PC-3 (cell line): ENCODE measurements at regions not wholly inside any gene's neighbourhood (a gene's known extent, or its start where the extent isn't known, plus 50 kb on each side); places are given as distances from the start of the nearest gene placed in this dataset.
"Not testable (repeated sequence)": the region's sequence is repeated elsewhere in the genome, so short reads cannot be mapped to it uniquely, and the experiment has no call there.

ENCODE experiments used
- ATAC-seq: fragments of 200-7000 bp; cut with Tn5 transposase; 2 replicates; pipeline ENCODE4 v1.9.1; 2020; ENCODE audit warnings: mild to moderate bottlenecking, moderate library complexity
- BruUV-seq: library from RNA; stranded (reverse); fragments of 400-500 nt; replicated peaks from 2 replicates; lab custom pipeline; 2021; lab: Mats Ljungman, UMichigan
- CTCF ChIA-PET: fragments of 300-600 bp; sonication (Branson Sonifier 250); formaldehyde crosslinking; loops from one replicate; lab custom pipeline; 2022; ENCODE audit warnings: antibody characterized with exemption; lab: Charles Lee
- POLR2A ChIA-PET: fragments of 300-600 bp; sonication (Branson Sonifier 250); formaldehyde crosslinking; loops from one replicate; lab custom pipeline; 2022; ENCODE audit warnings: antibody characterized with exemption; ENCODE audit not compliant: unreplicated experiment; lab: Charles Lee
- DNase-seq: peaks from one replicate; pipeline ENCODE4 v3.0.0-alpha.2; 2015
- H2AFZ ChIP-seq: fragments of 300-600 bp; sonication (generic); 2 replicates; pipeline ENCODE4 v1.6.0; 2016; ENCODE audit warnings: antibody characterized with exemption, low read length
- H3F3A ChIP-seq: fragments of 300-600 bp; sonication (generic); one replicate; pipeline ENCODE4 v1.6.0; 2017; ENCODE audit warnings: antibody characterized with exemption, low read length, control low read depth, mild to moderate bottlenecking; ENCODE audit not compliant: unreplicated experiment
- H3K27ac ChIP-seq: fragments of 300-600 bp; sonication (generic); 2 replicates; pipeline ENCODE4 v1.5.1; 2016; ENCODE audit warnings: mild to moderate bottlenecking, low read length
- H3K27me3 ChIP-seq: fragments of 300-600 bp; sonication (generic); 2 replicates; pipeline ENCODE4 v1.6.1; 2016; ENCODE audit warnings: low read length, mixed read lengths
- H3K36me3 ChIP-seq: fragments of 300-600 bp; sonication (generic); 2 replicates; pipeline ENCODE4 v1.6.1; 2016; ENCODE audit warnings: low read depth, mixed run types, low read length, mixed read lengths
- H3K4me1 ChIP-seq: fragments of 300-600 bp; sonication (generic); 2 replicates; pipeline ENCODE4 v1.5.1; 2016; ENCODE audit warnings: low read length; ENCODE audit not compliant: insufficient read depth
- H3K4me2 ChIP-seq: fragments of 300-600 bp; sonication (generic); 2 replicates; pipeline ENCODE4 v1.6.0; 2016; ENCODE audit warnings: low read length
- H3K4me3 ChIP-seq: fragments of 300-600 bp; sonication (generic); 2 replicates; pipeline ENCODE4 v1.5.1; 2016; ENCODE audit warnings: mild to moderate bottlenecking, low read length, mixed read lengths
- H3K79me2 ChIP-seq: fragments of 300-600 bp; sonication (generic); 2 replicates; pipeline ENCODE4 v1.6.1; 2017; ENCODE audit warnings: low read length, mixed read lengths
- H3K9ac ChIP-seq: fragments of 300-600 bp; sonication (generic); 2 replicates; pipeline ENCODE4 v1.6.0; 2016; ENCODE audit warnings: mild to moderate bottlenecking, low read length
- H3K9me2 ChIP-seq: fragments of 300-600 bp; sonication (generic); replicated peaks from 2 replicates; pipeline ENCODE4 v1.6.1; 2016; ENCODE audit warnings: mixed run types, low read length, mixed read lengths
- H3K9me3 ChIP-seq: fragments of 300-600 bp; sonication (generic); 2 replicates; pipeline ENCODE4 v1.6.1; 2016; ENCODE audit warnings: low read length, mixed read lengths
- H4K20me1 ChIP-seq: fragments of 300-600 bp; sonication (generic); 2 replicates; pipeline ENCODE4 v1.6.1; 2016; ENCODE audit warnings: low read length, mixed read lengths
- intact Hi-C: fragments of 100-400 bp; cut with micrococcal nuclease; formaldehyde crosslinking; loops from 2 replicates; pipeline ENCODE4 v1.9.0; 2023

DNA sequence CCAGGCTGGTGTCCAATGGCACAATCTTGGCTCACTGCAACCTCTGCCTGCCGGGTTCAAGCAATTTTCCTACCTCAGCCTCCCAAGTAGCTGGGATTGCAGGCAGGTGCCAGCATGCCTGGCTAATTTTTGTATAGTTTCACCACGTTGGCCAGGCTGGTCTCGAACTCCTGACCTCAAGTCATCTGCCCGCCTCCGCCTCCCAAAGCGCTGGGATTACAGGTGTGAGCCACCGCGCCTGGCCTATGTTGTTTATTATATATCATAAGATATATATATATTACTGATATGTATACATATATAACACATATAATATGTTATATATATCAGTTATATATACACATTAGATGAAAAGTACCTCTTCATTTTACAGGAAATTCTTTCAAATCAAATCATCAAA is 914.7 kb downstream of the FOXD4L5 start:
- POLR2A ChIA-PET, H3K9me2 ChIP-seq, H3K9ac ChIP-seq, H3K4me2 ChIP-seq, H3K4me1 ChIP-seq, H3K36me3 ChIP-seq, ATAC-seq, H3K27ac ChIP-seq, H3K79me2 ChIP-seq, H3K4me3 ChIP-seq, H3K27me3 ChIP-seq, DNase-seq, H4K20me1 ChIP-seq, intact Hi-C loops, BruUV-seq, H3F3A ChIP-seq, CTCF ChIA-PET, H2AFZ ChIP-seq, H3K9me3 ChIP-seq: not testable (repeated sequence)

DNA sequence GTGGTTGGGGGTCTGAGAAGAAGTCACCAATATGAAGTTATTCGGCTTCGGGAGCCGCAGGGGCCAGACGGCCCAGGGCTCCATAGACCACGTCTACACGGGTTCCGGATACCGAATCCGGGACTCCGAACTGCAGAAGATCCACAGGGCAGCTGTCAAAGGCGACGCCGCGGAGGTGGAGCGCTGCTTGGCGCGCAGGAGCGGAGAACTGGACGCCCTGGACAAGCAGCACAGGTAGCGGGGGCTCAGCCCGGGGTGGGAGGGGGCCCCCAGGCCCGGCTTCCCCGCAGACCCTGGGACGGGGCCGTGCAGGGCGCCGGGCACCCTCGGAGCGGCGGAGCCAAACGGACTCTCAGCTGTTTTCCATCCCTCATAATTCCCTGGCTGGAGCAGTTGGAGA is 915.4 kb downstream of the FOXD4L5 start:
- intact Hi-C loops, CTCF ChIA-PET, H3K9me2 ChIP-seq, H3K4me2 ChIP-seq, H2AFZ ChIP-seq, H3K9ac ChIP-seq, H3K4me3 ChIP-seq, H3K27me3 ChIP-seq, H3F3A ChIP-seq, H3K4me1 ChIP-seq, H3K27ac ChIP-seq, H3K36me3 ChIP-seq, ATAC-seq, POLR2A ChIA-PET, H3K9me3 ChIP-seq, H4K20me1 ChIP-seq, DNase-seq, BruUV-seq, H3K79me2 ChIP-seq: not testable (repeated sequence)

DNA sequence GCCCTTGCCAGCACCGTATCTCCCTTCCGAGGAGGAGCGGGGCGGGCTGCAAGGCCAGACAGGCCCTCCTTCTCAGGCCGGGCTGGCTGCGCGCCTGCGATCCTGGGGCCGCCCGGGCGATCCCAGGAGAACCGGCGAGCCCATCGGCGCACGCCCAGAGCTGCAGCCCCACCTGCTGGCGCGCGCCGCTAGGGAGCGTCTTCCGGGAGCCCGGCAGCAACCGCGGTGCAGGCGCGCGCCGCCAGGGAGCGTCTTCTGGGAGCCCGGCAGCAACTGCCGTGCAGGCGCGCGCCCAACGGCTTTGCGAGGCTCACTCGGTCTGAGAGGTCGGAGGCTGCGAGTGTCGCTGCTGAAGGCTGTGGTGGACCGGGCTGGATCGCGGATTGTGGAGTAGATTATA is 915.9 kb downstream of the FOXD4L5 start:
- BruUV-seq, H3K9me3 ChIP-seq, H3K27ac ChIP-seq, H3K4me2 ChIP-seq, DNase-seq, POLR2A ChIA-PET, H3K36me3 ChIP-seq, H3K4me3 ChIP-seq, H3K4me1 ChIP-seq, H3F3A ChIP-seq, H3K79me2 ChIP-seq, H2AFZ ChIP-seq, intact Hi-C loops, H4K20me1 ChIP-seq, CTCF ChIA-PET, H3K9me2 ChIP-seq, H3K9ac ChIP-seq, H3K27me3 ChIP-seq: not testable (repeated sequence)
- peak; percentile 100 for ATAC-seq

DNA sequence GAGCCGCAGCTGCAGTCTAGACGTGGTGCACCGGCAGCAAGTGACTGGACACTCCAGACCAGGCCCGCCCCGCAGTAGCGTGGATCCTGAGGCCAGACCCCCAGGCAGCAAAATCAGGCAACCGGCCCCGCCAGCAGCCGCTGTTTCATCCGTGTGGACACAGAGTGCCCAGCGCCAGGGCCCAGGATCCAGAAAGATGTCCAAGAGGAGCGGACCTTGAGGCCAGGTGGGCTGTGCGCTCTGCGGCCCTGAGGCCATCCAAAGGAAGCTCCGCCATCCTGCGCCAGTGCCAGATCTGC is 916.4 kb downstream of the FOXD4L5 start:
- CTCF ChIA-PET, H3K4me2 ChIP-seq, H3K27me3 ChIP-seq, H3K9me2 ChIP-seq, H3K9ac ChIP-seq, H3K4me3 ChIP-seq, POLR2A ChIA-PET, ATAC-seq, H3K9me3 ChIP-seq, BruUV-seq, H3K27ac ChIP-seq, H3F3A ChIP-seq, H3K36me3 ChIP-seq, H4K20me1 ChIP-seq, H3K4me1 ChIP-seq, H2AFZ ChIP-seq, intact Hi-C loops, DNase-seq, H3K79me2 ChIP-seq: not testable (repeated sequence)

DNA sequence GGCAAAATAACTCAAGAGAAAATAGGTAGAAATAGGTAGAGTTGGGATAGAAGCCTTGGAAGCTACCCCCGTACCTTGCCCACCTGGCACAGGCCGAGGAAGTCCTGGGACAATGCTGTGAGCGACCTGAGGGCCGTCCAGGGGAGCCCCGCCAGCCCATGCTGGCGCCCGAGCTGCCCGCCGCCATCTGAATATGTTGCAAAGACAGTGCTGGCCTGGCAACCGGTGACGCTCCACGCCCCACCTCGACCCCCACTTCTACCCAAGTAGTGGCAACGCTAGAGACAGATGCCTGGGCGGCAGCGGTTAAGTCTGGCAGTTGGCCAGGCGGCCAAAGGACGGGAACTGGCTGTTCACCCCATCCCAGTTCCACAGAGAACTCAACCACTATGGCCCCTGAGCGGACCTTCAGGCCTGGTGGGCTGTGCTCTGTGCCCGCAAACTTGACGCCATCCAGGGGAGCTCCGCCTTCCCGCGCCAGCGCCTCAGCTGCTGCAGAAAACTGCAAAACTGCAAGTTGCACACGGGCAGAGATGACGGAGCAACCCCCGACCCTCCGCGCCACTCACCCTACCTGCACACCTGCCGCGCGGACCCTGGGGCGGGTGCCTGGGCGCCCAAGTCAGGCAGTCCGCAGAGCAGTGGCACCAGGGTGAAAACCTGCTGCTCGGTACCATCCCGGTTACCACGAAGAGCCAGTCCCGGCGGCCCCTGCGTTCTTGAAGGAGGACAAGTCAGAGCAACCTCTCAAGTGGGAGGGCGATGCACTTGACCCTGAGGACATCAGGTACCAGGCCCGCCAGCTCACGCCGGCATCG is 917.0 kb downstream of the FOXD4L5 start:
- H3K4me3 ChIP-seq, H3F3A ChIP-seq, BruUV-seq, H3K27ac ChIP-seq, H3K9me3 ChIP-seq, H4K20me1 ChIP-seq, H3K9ac ChIP-seq, H3K27me3 ChIP-seq, H2AFZ ChIP-seq, intact Hi-C loops, H3K36me3 ChIP-seq, CTCF ChIA-PET, H3K9me2 ChIP-seq, H3K79me2 ChIP-seq, POLR2A ChIA-PET, ATAC-seq, H3K4me1 ChIP-seq, DNase-seq, H3K4me2 ChIP-seq: not testable (repeated sequence)
